ENCODE measurements at regions not wholly inside any gene's neighbourhood (a gene's known extent, or its start where the extent isn't known, plus 50 kb on each side); places are given as distances from the start of the nearest gene placed in this dataset.

DNA sequence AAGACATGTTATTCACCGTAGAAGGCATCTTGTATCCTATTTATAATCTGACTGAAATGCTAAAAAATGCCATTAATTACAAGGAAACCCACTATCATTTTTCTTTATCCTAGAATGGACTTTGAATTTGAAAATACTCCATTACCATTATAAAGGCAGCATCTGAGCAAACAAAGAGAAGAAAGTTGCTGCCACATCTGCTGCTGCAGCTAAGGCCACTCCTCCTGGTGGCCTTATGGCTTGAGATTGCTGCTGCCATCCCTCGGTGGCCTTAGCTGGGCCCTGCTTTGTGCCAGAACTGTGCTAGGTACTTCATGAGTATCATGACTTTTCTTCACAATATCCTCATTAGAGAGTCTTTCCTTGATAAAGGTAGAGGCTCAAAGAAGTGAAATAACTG lies 1210.1 kb upstream of the TENM4 start:
- H3K9me3 Mint-ChIP-seq, result peaks cover 15% of the 10 kb centered on the region
- WGBS, 2 experiments (ENCODE audit: insufficient coverage in 1 of 2, insufficient read length in 1 of 2), result 60 to 89% methylated on average over 2 of the region's 2 CpGs
- H3K36me3 ChIP-seq (ENCODE audit: control insufficient read depth, insufficient read depth, low read length), result no peaks in the 10 kb centered on the region
- peaks cover 13% of the 10 kb centered on the region for H3K9me3 ChIP-seq (ENCODE audit: control insufficient read depth, low read length)
- H3K36me3 Mint-ChIP-seq (ENCODE audit: low read depth), result no peaks in the 10 kb centered on the region
- no peak for DNase-seq
- H3K27ac ChIP-seq (ENCODE audit: low read depth, low read length), result no peak overlapping the region
- TF ChIP-seq, protein P1, sequence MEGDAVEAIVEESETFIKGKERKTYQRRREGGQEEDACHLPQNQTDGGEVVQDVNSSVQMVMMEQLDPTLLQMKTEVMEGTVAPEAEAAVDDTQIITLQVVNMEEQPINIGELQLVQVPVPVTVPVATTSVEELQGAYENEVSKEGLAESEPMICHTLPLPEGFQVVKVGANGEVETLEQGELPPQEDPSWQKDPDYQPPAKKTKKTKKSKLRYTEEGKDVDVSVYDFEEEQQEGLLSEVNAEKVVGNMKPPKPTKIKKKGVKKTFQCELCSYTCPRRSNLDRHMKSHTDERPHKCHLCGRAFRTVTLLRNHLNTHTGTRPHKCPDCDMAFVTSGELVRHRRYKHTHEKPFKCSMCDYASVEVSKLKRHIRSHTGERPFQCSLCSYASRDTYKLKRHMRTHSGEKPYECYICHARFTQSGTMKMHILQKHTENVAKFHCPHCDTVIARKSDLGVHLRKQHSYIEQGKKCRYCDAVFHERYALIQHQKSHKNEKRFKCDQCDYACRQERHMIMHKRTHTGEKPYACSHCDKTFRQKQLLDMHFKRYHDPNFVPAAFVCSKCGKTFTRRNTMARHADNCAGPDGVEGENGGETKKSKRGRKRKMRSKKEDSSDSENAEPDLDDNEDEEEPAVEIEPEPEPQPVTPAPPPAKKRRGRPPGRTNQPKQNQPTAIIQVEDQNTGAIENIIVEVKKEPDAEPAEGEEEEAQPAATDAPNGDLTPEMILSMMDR (conservative IDR thresholded peaks at IDR 0.05), result no peak
- H3K4me3 ChIP-seq (ENCODE audit: low read length), result no peak overlapping the region
- no peak overlapping the region for H3K9ac ChIP-seq (ENCODE audit: extremely low read depth, low read length, poor library complexity, severe bottlenecking)
- H3K4me3 Mint-ChIP-seq, result no peak overlapping the region
- no peaks in the 10 kb centered on the region for H3K27me3 Mint-ChIP-seq (ENCODE audit: insufficient read depth)
- peaks cover 15% of the 10 kb centered on the region for H3K4me1 ChIP-seq (ENCODE audit: control insufficient read depth, insufficient read depth, low read length)
- no peaks in the 10 kb centered on the region for H3K27me3 ChIP-seq (ENCODE audit: control insufficient read depth, insufficient read depth, low read length, poor library complexity, severe bottlenecking)
- H3K4me1 Mint-ChIP-seq, result peaks cover 23% of the 10 kb centered on the region
- H3K27ac Mint-ChIP-seq, result no peak overlapping the region

DNA sequence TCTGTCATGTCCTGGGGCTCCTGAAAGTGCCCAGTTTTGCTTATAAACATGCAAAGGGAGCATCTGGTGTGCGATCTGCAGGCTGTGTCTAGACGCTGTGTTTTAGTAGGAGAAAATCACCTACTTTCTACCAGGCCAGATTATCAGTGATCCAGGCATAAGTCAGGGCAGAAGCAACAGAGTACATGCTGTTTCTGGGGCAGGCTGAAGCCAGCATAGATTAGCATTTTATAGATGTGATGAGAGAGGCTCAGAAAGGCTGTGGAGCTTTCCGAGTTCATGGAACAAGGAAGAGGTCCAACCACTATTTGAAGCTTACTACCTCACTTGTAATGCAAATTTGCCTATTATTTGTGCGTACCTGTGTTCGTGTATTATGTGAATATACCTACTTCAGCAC lies 1208.4 kb upstream of the TENM4 start:
- Histone ChIP-seq H3K27ac (ENCODE audit: low read depth, low read length) (no peak overlapping the region), H3K9me3 (ENCODE audit: control insufficient read depth, low read length) (peaks cover 7% of the 10 kb centered on the region), H3K27me3 (ENCODE audit: control insufficient read depth, insufficient read depth, low read length, poor library complexity, severe bottlenecking) (no peaks in the 10 kb centered on the region), H3K4me3 (ENCODE audit: low read length) (no peak overlapping the region), H3K4me1 (ENCODE audit: control insufficient read depth, insufficient read depth, low read length) (peaks cover 15% of the 10 kb centered on the region), H3K9ac (ENCODE audit: extremely low read depth, low read length, poor library complexity, severe bottlenecking) (no peak overlapping the region), H3K36me3 (ENCODE audit: control insufficient read depth, insufficient read depth, low read length) (no peaks in the 10 kb centered on the region)
- Mint-ChIP-seq H3K4me1 (peaks cover 23% of the 10 kb centered on the region), H3K36me3 (ENCODE audit: low read depth) (no peaks in the 10 kb centered on the region), H3K9me3 (peaks cover 10% of the 10 kb centered on the region), H3K27me3 (ENCODE audit: insufficient read depth) (no peaks in the 10 kb centered on the region), H3K27ac (no peak overlapping the region), H3K4me3 (no peak overlapping the region)
- 88 to 100% methylated on average over 2 to 3 of the region's 5 CpGs for WGBS, 2 experiments (ENCODE audit: insufficient coverage in 1 of 2, insufficient read length in 1 of 2)
- no peak for DNase-seq
- TF ChIP-seq, protein P1 (conservative IDR thresholded peaks at IDR 0.05), result no peak

DNA sequence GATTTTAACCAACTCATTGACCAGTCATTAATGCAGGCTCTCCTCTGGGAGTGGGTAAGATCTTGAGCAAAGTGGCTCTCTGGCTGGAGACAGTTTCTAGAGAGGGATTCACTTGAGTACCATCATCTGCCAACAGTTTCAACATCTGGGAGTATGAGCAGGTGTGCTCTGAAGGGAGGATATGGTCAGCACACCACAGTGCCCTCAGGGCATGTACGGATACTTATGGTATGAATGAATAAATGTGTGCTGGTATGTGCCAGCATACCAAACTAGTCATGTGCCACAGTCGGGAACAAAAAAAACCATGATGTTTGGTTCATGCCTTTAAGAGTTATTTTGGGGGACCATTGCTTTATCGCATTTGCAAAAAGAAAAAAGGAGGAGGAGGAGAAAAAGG lies 1197.5 kb upstream of the TENM4 start:
- no peaks in the 10 kb centered on the region for H3K9me3 Mint-ChIP-seq
- Histone ChIP-seq H3K36me3 (ENCODE audit: control insufficient read depth, insufficient read depth, low read length) (no peaks in the 10 kb centered on the region), H3K4me3 (ENCODE audit: low read length) (no peak overlapping the region), H3K4me1 (ENCODE audit: control insufficient read depth, insufficient read depth, low read length) (no peaks in the 10 kb centered on the region), H3K27ac (ENCODE audit: low read depth, low read length) (no peak overlapping the region), H3K27me3 (ENCODE audit: control insufficient read depth, insufficient read depth, low read length, poor library complexity, severe bottlenecking) (no peaks in the 10 kb centered on the region), H3K9ac (ENCODE audit: extremely low read depth, low read length, poor library complexity, severe bottlenecking) (no peak overlapping the region), H3K9me3 (ENCODE audit: control insufficient read depth, low read length) (no peaks in the 10 kb centered on the region)
- no peaks in the 10 kb centered on the region for H3K27me3 Mint-ChIP-seq (ENCODE audit: insufficient read depth)
- H3K27ac Mint-ChIP-seq, result no peak overlapping the region
- H3K4me3 Mint-ChIP-seq, result no peak overlapping the region
- DNase-seq, result no peak
- WGBS, 2 experiments (ENCODE audit: insufficient coverage in 1 of 2, insufficient read length in 1 of 2), result 90 to 100% methylated on average over 2 to 3 of the region's 3 CpGs
- H3K4me1 Mint-ChIP-seq, result peaks cover 41% of the 10 kb centered on the region
- no peaks in the 10 kb centered on the region for H3K36me3 Mint-ChIP-seq (ENCODE audit: low read depth)
- TF ChIP-seq, protein P1 (conservative IDR thresholded peaks at IDR 0.05), result no peak

Data from endodermal cell (in vitro differentiated cells).